Esophagus muscularis mucosa (tissue), 4 donors: ENCODE measurements at regions not wholly inside any gene's neighbourhood (a gene's known extent, or its start where the extent isn't known, plus 50 kb on each side); places are given as distances from the start of the nearest gene placed in this dataset.
"Not testable (repeated sequence)": the region's sequence is repeated elsewhere in the genome, so short reads cannot be mapped to it uniquely, and the experiment has no call there.

ENCODE experiments used
- DNase-seq: peaks from one replicate; pipeline ENCODE4 v3.0.0-alpha.2; 2017; ENCODE audit errors: extremely low spot score
- H3K27ac ChIP-seq, 4 donors: fragments of 200-600 bp; sonication (generic); replicated peaks in 1 of 4; 1 replicate in 3 of 4; 2 replicates in 1 of 4; pipeline ENCODE4 v1.5.1; 2016 to 2019; ENCODE audit warnings: mild to moderate bottlenecking in 1 of 4
- H3K27me3 ChIP-seq, 4 donors: fragments of 200-600 bp; sonication (generic); one replicate each; pipeline versions ENCODE4 v1.5.1 to v1.6.0; 2016 to 2019
- H3K36me3 ChIP-seq, 4 donors: fragments of 200-600 bp; sonication (generic); one replicate each; pipeline ENCODE4 v1.5.1; 2016 to 2019
- H3K4me1 ChIP-seq, 4 donors: fragments of 200-600 bp; sonication (generic); one replicate each; pipeline ENCODE4 v1.5.1; 2016 to 2019
- H3K4me3 ChIP-seq, 4 donors: fragments of 200-600 bp; sonication (generic); 1 replicate in 2 of 4; 2 replicates in 2 of 4; pipeline ENCODE4 v1.5.1; 2016 to 2019; ENCODE audit warnings: mild to moderate bottlenecking in 4 of 4, moderate library complexity in 1 of 4
- H3K9me3 ChIP-seq, 4 donors: fragments of 200-600 bp; sonication (generic); 1 replicate in 3 of 4; 2 replicates in 1 of 4; pipeline ENCODE4 v1.5.1; 2016 to 2019
- EP300 ChIP-seq: sonication (generic); formaldehyde crosslinking; IDR thresholded peaks from one replicate; pipeline ENCODE4 v1.6.1; 2017; ENCODE audit warnings: antibody characterized with exemption
- POLR2A ChIP-seq: fragments of 450-650 bp; IDR thresholded peaks from one replicate; pipeline ENCODE4 v1.6.1; 2017; ENCODE audit warnings: antibody characterized with exemption, moderate library complexity, mild to moderate bottlenecking, low read depth
- POLR2AphosphoS5 ChIP-seq, 2 donors: sonication (generic); formaldehyde crosslinking; IDR thresholded peaks; one replicate each; pipeline ENCODE4 v1.6.1; 2017; ENCODE audit warnings: antibody characterized with exemption in 2 of 2
- WGBS: methylation state at CpG from one replicate; pipeline ENCODE4 v1.1.5; 2018; 5-methylcytosine and 5-hydroxymethylcytosine counted together
- intact Hi-C: fragments of 100-400 bp; cut with DNase I; formaldehyde crosslinking; loops from one replicate; pipeline ENCODE4 v1.15.1; 2023
- TF ChIP-seq, protein P1 (sequence below), 3 experiments: fragments of 200-600 bp in 2 of 3; fragments of 450-650 bp in 1 of 3; sonication (generic) in 2 of 3; IDR thresholded peaks; one replicate each; pipeline ENCODE4 v1.5.1; 2017 to 2019; ENCODE audit warnings: antibody characterized with exemption in 3 of 3, mild to moderate bottlenecking in 2 of 3, moderate library complexity in 1 of 3

DNA sequence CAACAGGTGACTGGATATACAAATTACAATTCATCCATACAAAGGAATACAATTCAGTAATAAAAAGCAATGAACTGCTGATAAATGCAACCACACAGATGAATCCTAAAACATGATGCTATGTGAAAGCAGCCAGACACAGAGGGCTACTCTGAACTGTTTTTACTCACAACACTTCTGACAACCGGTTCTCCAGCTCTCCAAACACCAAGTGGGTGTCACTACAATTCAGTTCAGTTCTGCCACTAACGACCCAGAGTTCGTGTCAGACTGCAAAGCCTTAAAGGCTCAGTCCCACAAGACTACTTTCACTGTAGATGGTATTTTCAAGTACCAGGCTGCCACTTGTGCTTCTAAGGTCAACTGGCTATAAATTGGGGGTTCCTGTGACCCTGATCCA is 119.4 kb downstream of the SLC16A1 start:
- H3K4me1 ChIP-seq = peaks cover 0 to 7% (median 0%) of the 10 kb centered on the region in 4 donors

DNA sequence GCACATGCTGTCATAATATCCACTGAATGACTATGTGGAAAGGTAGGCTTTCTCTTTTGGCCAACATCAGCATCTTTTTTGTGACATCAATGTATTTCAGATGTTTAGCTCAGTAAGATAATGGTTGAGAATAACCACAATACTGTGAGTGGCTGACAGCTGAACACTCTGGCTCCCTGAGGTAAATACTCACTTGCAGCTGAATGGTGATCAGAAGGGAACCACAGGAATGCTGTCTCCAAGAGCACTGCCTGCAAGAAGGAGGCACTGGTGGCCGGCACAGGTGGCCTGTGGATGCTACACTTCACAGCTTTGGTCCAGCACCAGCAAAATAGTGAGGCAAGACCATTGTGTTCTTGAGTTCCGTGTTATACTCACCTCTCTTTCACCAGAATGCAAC is 118.7 kb upstream of the PPM1J start:
- TF ChIP-seq, protein P1, sequence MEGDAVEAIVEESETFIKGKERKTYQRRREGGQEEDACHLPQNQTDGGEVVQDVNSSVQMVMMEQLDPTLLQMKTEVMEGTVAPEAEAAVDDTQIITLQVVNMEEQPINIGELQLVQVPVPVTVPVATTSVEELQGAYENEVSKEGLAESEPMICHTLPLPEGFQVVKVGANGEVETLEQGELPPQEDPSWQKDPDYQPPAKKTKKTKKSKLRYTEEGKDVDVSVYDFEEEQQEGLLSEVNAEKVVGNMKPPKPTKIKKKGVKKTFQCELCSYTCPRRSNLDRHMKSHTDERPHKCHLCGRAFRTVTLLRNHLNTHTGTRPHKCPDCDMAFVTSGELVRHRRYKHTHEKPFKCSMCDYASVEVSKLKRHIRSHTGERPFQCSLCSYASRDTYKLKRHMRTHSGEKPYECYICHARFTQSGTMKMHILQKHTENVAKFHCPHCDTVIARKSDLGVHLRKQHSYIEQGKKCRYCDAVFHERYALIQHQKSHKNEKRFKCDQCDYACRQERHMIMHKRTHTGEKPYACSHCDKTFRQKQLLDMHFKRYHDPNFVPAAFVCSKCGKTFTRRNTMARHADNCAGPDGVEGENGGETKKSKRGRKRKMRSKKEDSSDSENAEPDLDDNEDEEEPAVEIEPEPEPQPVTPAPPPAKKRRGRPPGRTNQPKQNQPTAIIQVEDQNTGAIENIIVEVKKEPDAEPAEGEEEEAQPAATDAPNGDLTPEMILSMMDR (IDR thresholded peaks at IDR 0.05) = no peak
- TF ChIP-seq EP300 = no peak
- WGBS = 81% methylated on average over 2 of the region's 2 CpGs
- intact Hi-C loops = no loop called here

More for the DNA sequence above, 119.4 kb downstream of the SLC16A1 start:
- Histone ChIP-seq H3K4me3 (no peak overlapping the region), H3K27ac (no peak overlapping the region), H3K9me3 (no peaks in the 10 kb centered on the region), H3K27me3 (no peaks in the 10 kb centered on the region), H3K36me3 (no peaks in the 10 kb centered on the region)
- no peak for TF ChIP-seq POLR2AphosphoS5 (IDR thresholded peaks at IDR 0.05)
- TF ChIP-seq, protein P1 (IDR thresholded peaks at IDR 0.05) = no peak
- no peak for TF ChIP-seq EP300
- 32% methylated on average over 3 of the region's 3 CpGs for WGBS
- intact Hi-C loops = no loop called here
- no peak for DNase-seq

DNA sequence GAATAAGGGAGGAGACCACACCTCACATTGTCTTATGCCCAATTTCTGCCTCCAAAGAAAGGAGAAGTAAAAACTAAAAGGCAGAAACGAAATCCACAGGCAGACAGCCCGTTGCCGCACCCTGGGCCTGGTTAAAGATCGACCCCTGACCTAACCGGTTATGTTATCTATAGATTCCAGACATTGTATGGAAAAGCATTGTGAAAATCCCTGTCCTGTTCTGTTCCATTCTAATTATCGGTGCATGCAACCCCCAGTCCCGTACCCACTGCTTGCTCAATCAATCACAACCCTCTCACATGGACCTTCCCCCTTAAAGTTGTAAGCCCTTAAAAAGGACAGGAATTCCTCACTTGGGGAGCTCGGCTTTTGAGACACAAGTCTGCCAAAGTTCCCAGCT is 117.1 kb upstream of the PPM1J start:
- DNase-seq, H3K36me3 ChIP-seq: not testable (repeated sequence)
- 84% methylated on average over 8 of the region's 8 CpGs for WGBS

More for the DNA sequence above, 118.7 kb upstream of the PPM1J start:
- H3K27me3 ChIP-seq = no peaks in the 10 kb centered on the region
- H3K27ac ChIP-seq = no peak overlapping the region
- no peak for DNase-seq
- no peaks in the 10 kb centered on the region for H3K4me1 ChIP-seq
- H3K9me3 ChIP-seq = no peaks in the 10 kb centered on the region
- no peaks in the 10 kb centered on the region for H3K36me3 ChIP-seq
- H3K4me3 ChIP-seq = no peak overlapping the region

DNA sequence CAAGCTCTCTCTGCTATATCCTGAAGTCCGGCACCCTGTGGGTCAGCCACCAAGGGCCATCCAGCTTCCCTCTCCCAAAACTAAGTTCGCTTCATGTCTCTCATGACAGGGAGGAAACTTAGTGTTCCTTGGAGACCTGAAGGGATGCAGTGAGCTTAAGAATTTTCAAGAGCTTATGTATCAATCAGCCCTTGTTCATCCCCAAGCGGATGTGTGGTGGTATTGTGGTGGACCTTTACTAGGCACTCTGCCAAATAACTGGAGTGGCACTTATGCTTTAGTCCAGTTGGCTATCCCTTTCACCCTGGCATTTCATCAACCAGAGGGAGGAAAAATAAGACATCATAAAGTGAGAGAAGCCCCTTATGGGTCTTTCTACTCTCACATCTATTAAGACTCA is 114.6 kb upstream of the PPM1J start:
- H3K27me3 ChIP-seq, H3K27ac ChIP-seq, H3K4me1 ChIP-seq, intact Hi-C loops, DNase-seq, H3K9me3 ChIP-seq, H3K36me3 ChIP-seq, H3K4me3 ChIP-seq: not testable (repeated sequence)
- 100% methylated on average over 3 of the region's 3 CpGs for WGBS

More for the DNA sequence above, 117.1 kb upstream of the PPM1J start:
- H3K9me3 ChIP-seq, H3K27ac ChIP-seq, H3K4me3 ChIP-seq, H3K27me3 ChIP-seq, H3K4me1 ChIP-seq, intact Hi-C loops: not testable (repeated sequence)

DNA sequence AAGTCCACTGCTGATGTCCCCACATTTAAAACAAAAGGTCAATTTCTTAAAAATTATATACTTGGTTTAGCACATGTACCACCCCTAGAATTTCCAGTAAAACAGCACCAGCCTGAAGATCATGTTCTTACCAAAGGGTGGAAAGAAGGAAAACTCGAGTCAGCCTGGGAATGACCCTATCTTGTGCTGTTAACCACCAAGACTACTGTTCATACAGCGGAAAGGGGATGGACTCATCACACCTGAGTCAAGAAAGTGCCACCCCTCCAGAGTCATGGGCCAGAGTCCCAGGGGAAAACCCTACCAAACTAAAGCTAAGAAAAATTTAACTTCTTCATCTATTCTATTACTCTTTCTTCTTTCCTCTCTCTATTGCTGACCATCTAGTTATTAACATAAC is 113.6 kb upstream of the PPM1J start:
- H3K27me3 ChIP-seq = no peaks in the 10 kb centered on the region
- no peak overlapping the region for H3K27ac ChIP-seq
- H3K4me1 ChIP-seq = no peaks in the 10 kb centered on the region
- TF ChIP-seq, protein P1 (IDR thresholded peaks at IDR 0.05) = no peak
- no peak for TF ChIP-seq POLR2AphosphoS5 (IDR thresholded peaks at IDR 0.05)
- no peak for TF ChIP-seq EP300
- no peak for TF ChIP-seq POLR2A
- DNase-seq = no peak
- WGBS = 79% methylated on average over 2 of the region's 2 CpGs
- no peak overlapping the region for H3K4me3 ChIP-seq
- H3K36me3 ChIP-seq = no peaks in the 10 kb centered on the region
- H3K9me3 ChIP-seq = no peaks in the 10 kb centered on the region
- intact Hi-C loops = no loop called here

DNA sequence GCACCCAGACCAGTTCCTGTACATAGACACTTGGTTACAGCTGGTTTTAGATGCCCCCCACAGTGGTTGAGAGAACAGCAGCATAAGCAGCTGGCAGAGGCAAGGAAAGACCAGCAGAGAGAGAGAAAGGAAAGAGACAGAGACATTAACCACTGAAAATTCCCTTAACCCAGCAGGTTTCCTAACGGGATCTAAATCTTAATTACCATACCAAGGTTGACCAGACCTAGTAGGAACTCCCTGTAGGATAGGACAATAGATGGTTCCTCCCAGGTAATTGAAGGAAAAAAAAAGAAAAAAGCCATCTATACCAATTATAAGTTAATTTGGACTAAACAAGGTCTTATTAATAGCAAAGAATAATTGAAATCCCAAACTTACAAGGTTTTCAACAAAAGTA is 112.3 kb upstream of the PPM1J start:
- H3K27me3 ChIP-seq, H3K36me3 ChIP-seq, intact Hi-C loops, H3K27ac ChIP-seq, H3K9me3 ChIP-seq, H3K4me1 ChIP-seq, H3K4me3 ChIP-seq, DNase-seq: not testable (repeated sequence)
- WGBS = 73% methylated on average over 1 of the region's 1 CpG
